ENCODE measurements at regions not wholly inside any gene's neighbourhood (a gene's known extent, or its start where the extent isn't known, plus 50 kb on each side); places are given as distances from the start of the nearest gene placed in this dataset.
"Not testable (repeated sequence)": the region's sequence is repeated elsewhere in the genome, so short reads cannot be mapped to it uniquely, and the experiment has no call there.

- DNase-seq (ENCODE audit: low read depth): no peak
Observed at GRCh38 chr11:87460842-87461637, 423.3 kb downstream of the TMEM135 start.

- DNase-seq (ENCODE audit: low read depth): no peak
Observed at GRCh38 chr11:87460279-87460678, 422.5 kb downstream of the TMEM135 start.

DNA sequence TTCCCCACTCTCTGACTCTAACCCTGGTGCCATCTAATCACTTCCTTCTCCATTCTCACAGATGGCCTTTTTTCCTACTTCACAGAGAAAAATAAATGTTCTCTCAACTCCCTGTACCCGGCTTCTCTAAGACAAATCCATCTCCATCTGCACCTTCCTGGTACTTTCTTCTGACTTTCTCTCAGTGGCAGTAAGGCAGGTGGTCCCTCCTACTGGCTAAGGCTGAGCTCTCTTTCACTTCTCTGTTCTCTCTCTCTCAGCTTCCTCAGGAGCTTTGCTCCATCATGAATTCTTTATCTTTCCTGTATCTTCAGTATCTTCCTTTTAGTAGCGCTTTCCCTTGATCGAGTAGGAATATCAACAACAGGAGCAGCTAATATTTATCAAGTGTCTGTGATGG is 421.6 kb downstream of the TMEM135 start:
- no peak for DNase-seq (ENCODE audit: low read depth)

GRCh38 chr11:87456499-87456898 is 418.8 kb downstream of the TMEM135 start:
- no peak for DNase-seq (ENCODE audit: low read depth)

- no peak for DNase-seq (ENCODE audit: low read depth)
Observed at GRCh38 chr11:87455180-87455579, 417.4 kb downstream of the TMEM135 start.

GRCh38 chr11:87454241-87454640 is 416.5 kb downstream of the TMEM135 start:
- DNase-seq (ENCODE audit: low read depth): no peak

- DNase-seq (ENCODE audit: low read depth): no peak
Observed at GRCh38 chr11:87453531-87454089, 415.9 kb downstream of the TMEM135 start.

GRCh38 chr11:87452025-87452424 is 414.3 kb downstream of the TMEM135 start:
- not testable (repeated sequence) for DNase-seq (ENCODE audit: low read depth)

- DNase-seq (ENCODE audit: low read depth): no peak
Observed at GRCh38 chr11:87451395-87451794, 413.7 kb downstream of the TMEM135 start.

- no peak for DNase-seq (ENCODE audit: low read depth)
Observed at GRCh38 chr11:87447606-87448005, 409.9 kb downstream of the TMEM135 start.

GRCh38 chr11:87444993-87445392 is 407.3 kb downstream of the TMEM135 start:
- no peak for DNase-seq (ENCODE audit: low read depth)

- DNase-seq (ENCODE audit: low read depth): no peak
Observed at GRCh38 chr11:87443707-87444106, 406.0 kb downstream of the TMEM135 start.

DNA sequence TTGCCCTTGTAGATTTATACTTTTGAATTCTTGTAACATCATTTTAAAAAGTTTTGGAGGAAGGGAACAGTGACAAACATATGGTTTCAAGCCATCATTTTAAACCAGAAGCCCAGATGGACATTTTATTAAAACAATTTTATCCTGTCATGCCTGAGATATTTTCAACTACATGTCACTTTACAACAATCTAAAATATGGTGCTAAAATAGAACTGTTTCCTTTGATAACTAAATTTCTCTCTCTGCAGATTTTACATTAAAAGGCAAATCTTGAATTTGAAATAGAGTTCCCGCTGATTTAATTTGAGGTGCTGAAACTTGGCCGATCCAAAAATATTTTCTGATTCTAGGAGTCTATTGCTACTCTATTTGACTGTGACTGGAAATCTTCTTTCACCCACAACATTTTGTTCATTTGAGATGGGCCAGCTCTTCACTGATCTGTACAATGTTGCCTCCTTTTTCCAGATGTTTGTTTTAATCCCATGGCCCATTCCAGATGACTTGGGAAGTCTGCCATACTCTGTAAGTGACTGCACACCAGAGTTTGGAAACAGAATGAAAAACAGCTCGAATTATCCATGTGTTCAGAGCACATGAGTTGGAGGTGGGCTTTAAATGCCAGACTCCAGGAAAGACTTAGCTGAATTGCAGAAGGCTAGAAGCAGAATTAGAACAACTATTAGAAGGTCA is 402.5 kb downstream of the TMEM135 start:
- DNase-seq (ENCODE audit: low read depth): no peak

DNA sequence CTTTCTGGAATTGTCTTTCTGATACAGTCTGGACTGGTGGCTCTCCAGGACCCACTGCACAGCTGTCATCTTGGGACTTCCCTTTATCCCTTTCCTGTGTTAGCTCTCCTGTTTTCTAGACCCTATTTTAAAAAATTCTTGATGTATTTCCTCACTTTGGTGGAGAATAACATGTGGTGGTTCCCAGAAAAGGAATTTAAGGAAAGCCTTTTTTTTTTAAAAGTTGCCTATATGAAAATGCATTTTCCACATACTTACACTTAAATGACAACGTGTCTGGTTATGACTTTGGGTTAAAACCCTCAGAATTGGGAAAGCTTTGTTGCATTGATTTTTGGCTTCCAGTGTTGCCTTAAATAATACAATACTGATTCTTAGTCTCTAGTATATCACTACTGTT is 400.7 kb downstream of the TMEM135 start:
- no peak for DNase-seq (ENCODE audit: low read depth)

GRCh38 chr11:87437844-87438223 is 400.1 kb downstream of the TMEM135 start:
- DNase-seq (ENCODE audit: low read depth): no peak

DNA sequence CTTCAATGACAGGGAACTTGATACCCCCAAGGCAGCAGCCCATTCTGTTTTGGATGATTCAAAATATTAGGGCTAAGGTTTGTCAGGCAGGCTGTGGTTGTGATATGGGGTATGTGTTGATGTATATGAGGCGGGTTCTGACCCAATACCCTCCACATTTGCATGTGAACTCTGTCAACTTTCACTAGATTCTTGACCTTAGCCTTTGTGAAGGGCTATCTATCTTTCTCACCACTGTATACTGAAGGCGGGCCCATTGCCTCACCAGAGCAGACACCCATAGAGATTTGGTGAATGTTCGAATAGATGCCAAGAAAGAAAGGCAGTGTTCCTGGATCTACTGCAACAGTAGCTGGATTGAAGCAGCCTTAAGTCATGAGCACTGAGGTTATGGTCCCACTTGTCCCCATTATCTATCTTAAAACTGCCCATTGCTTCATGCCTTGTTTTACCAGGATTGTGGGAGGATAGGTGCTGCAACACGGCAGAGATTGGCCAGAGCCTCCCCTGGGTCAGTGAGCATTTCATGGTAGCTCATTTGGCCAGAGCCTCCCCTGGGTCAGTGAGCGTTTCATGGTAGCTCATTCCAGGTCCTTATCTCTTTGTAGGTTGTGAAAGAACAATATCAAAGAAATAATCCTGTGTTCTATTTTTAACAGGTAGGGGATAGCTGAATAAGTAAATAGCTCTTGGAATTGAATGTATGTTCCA is 399.6 kb downstream of the TMEM135 start:
- DNase-seq (ENCODE audit: low read depth): no peak

GRCh38 chr11:87432022-87432421 is 394.3 kb downstream of the TMEM135 start:
- DNase-seq (ENCODE audit: low read depth): no peak

- DNase-seq (ENCODE audit: low read depth): no peak
Observed at GRCh38 chr11:87431392-87431791, 393.7 kb downstream of the TMEM135 start.

GRCh38 chr11:87430821-87431220 is 393.1 kb downstream of the TMEM135 start:
- DNase-seq (ENCODE audit: low read depth): no peak

DNA sequence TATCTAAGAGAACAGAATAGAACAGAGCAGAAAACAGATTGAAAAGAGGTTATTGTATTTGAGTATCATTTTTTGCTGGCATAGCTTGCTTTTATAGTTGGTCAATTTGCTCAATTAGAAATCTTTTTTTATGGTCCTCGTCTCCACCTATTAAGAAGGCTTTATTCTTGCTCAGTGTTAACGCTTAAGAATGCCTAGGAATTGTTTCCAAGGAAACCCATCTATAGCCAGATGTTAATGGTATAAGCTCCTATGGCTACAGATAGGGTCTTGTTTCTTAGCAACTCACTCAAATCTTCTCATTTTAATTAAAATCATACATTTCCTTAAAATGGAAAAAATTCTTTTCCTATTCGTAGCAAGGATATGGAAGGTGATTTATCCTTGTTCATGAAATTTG is 392.3 kb downstream of the TMEM135 start:
- no peak for DNase-seq (ENCODE audit: low read depth)

DNA sequence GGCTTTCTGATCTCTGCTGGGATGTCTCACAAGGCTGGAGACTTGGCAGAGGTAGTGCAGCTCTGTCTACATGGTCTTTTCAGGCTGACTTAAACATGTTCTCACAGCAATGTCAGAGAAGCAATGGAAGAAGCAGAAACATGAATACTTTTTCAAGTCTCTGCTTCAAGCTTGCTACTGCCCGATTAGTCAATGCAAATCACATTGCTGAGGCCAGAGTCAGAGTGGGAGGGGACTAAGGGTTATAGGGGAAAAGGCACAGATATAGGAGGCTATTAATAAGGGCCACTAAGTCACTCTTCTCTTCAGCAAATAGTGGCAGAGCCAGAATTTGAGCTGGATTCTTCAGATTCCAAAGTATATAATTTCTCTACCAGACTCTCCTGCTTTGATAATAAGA is 390.5 kb downstream of the TMEM135 start:
- no peak for DNase-seq (ENCODE audit: low read depth)

DNA sequence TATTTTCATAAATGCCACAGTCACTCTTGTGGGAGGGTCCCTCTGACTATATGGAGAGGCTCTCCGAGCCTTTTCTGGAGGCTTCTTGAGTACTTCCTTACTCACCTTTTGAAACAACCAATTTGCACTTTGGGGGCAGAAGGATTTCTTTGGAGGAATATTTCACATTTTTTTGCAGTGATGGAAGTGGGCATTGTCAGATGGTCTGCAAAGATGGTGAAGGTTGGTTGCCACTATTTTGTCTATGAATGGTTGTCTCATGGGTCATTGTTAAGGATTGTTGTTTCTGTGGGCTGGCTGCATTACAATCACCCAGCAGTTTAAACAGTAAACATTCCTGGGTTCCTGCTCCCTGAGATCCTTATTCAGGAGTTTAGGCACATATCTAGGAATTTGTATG is 388.2 kb downstream of the TMEM135 start:
- DNase-seq (ENCODE audit: low read depth): no peak

DNA sequence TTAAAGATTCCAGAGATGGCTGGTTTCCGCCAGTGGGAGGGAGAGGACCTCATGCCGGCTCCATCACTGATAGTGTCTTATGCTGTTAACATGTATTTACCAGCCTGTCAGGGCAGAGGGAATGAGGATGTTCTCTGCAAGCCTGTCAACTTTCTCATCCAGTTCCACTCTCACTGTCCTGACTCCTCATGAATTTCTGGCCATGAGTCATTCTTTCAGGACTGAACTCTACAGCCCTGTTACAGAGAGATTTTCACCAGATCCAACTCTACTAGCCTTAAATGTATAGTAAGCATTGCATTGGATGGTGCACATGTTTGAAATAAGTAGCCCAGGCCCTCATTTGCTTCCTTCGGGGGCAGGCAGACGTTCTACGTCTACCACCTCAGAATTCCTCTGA is 387.7 kb downstream of the TMEM135 start:
- no peak for DNase-seq (ENCODE audit: low read depth)
